ENCODE measurements at regions not wholly inside any gene's neighbourhood (a gene's known extent, or its start where the extent isn't known, plus 50 kb on each side); places are given as distances from the start of the nearest gene placed in this dataset.
"Not testable (repeated sequence)": the region's sequence is repeated elsewhere in the genome, so short reads cannot be mapped to it uniquely, and the experiment has no call there.

- DNase-seq = no peak
Observed at GRCh38 chr6:4486568-4487315, 289.5 kb upstream of the CDYL start.

GRCh38 chr6:4485735-4486134 lies 290.5 kb upstream of the CDYL start:
- DNase-seq = no peak

- DNase-seq = no peak
Observed at GRCh38 chr6:4482461-4482860, 293.7 kb upstream of the CDYL start.

- DNase-seq = no peak
Observed at GRCh38 chr6:4480788-4481735, 295.1 kb upstream of the CDYL start.

GRCh38 chr6:4478098-4478497 lies 298.1 kb upstream of the CDYL start:
- no peak for DNase-seq

GRCh38 chr6:4474810-4475209 lies 301.4 kb upstream of the CDYL start:
- DNase-seq = no peak

GRCh38 chr6:4472969-4473642 lies 303.1 kb upstream of the CDYL start:
- DNase-seq = no peak

GRCh38 chr6:4472222-4472621 lies 304.0 kb upstream of the CDYL start:
- no peak for DNase-seq

GRCh38 chr6:4471515-4471914 lies 304.7 kb upstream of the CDYL start:
- not testable (repeated sequence) for DNase-seq

- DNase-seq = no peak
Observed at GRCh38 chr6:4470698-4471210, 305.4 kb upstream of the CDYL start.

- DNase-seq = no peak
Observed at GRCh38 chr6:4466769-4467480, 309.3 kb upstream of the CDYL start.

GRCh38 chr6:4466261-4466660 lies 309.9 kb upstream of the CDYL start:
- DNase-seq = no peak

- no peak for DNase-seq
Observed at GRCh38 chr6:4464638-4465037, 311.6 kb upstream of the CDYL start.

- DNase-seq = no peak
Observed at GRCh38 chr6:4463236-4463635, 313.0 kb upstream of the CDYL start.

GRCh38 chr6:4460586-4461475 lies 315.4 kb upstream of the CDYL start:
- DNase-seq = no peak

GRCh38 chr6:4459996-4460395 lies 316.2 kb upstream of the CDYL start:
- DNase-seq = no peak

GRCh38 chr6:4459032-4459431 lies 317.2 kb upstream of the CDYL start:
- no peak for DNase-seq

- no peak for DNase-seq
Observed at GRCh38 chr6:4451718-4452117, 316.3 kb upstream of the ECI2 start.

- no peak for DNase-seq
Observed at GRCh38 chr6:4451081-4451480, 315.7 kb upstream of the ECI2 start.

GRCh38 chr6:4450237-4450636 lies 314.9 kb upstream of the ECI2 start:
- DNase-seq = no peak

GRCh38 chr6:4449409-4449808 lies 314.0 kb upstream of the ECI2 start:
- DNase-seq = no peak

- no peak for DNase-seq
Observed at GRCh38 chr6:4448841-4449240, 313.5 kb upstream of the ECI2 start.

Measured in GDM1 (cell line).